NCI-H345 (cell line): ENCODE measurements at regions not wholly inside any gene's neighbourhood (a gene's known extent, or its start where the extent isn't known, plus 50 kb on each side); places are given as distances from the start of the nearest gene placed in this dataset.

Experiments used
- DNase-seq: peaks from one replicate; lab custom pipeline; 2025; lab: John Stamatoyannopoulos, UW

DNA sequence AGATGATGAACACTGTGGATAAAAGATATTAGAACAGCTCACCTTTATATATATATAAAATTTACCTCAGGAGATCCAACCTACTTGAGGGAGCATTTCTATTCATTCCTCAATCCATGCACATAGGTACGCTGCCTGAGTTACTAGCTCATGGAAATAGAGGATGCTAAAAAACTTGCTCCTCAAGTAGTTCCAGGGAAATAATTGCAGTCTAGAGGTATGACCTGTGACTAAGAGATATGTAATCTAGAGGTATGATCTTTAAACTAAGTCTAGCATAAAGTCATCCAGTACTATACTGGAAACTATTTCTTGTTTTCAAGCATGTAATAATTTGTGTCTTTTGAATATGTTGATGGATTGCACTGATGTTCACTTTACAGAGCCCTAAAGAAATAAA is 471.2 kb downstream of the TAF11L14 start:
- DNase-seq: no peak

DNA sequence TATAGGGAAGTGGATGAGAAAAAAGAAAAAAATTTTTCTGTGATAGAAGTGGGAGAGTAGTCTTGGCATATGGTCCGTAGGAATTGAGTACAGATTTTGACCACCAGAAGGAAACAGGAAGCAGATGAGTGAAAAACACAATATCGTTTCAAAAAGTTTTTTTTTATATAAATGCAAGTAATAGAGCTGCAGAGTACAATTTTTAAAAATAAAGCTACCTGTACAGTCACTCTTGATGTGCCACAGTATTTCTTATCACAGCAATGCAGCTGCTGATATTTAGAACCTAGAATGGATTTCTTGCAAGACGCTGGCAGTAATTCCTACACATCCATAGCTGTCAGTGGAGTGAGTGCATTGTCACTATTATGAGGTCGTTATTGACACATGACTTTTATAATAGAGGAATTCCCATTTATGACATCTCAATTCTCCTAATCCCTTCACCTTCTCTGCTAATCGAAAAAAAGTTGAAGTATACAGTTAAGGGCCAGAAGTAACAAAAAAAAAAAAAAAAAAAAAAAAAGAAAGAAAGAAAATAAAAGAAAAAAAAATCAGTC is 477.7 kb downstream of the TAF11L14 start:
- no peak for DNase-seq

DNA sequence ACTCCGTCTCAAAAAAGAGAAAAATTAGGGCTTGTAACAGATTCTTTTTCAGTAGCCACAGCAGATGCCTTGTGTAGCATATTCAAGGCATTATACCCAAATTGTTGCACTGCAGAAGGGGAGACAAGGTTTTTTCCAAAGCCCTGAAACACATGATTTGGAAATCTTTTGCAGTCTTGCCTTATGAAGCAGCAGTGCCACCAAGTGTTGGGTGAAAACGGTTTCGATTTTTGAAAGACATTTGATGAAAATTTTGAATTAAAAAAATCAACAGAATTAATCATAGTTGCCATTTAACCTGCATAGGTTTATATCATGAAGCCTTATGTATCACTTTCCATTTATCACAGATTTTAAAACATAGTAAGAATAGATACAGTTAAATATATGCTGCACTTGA is 479.5 kb downstream of the TAF11L14 start:
- DNase-seq: peak; percentile 27

DNA sequence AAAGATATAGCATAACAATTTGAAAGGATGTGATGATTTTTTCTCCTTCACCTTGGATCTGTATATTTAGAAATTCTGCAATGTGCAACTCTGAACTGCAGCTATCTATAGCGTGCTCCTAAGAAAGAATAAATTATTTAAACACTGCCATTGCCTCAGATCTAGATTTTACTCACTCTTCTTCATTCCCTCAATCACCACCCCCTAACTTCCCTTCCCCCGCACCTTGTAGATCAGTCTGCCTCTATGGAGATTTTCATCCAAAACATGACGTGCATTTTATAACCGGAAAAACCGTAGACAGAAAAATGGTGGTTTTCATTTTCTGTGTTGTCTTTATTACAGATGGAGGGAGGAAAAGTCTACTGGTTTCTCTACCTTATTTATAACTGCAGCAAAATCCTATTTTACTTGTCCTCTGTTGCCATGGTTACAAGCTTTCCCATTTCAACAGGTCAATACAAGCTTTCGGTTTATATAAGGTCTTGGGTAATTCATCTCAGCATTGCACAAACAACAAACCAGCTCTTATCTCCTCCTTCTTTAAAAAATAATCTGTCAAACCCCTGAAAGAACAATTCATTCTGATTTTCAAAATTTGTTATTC is 480.0 kb downstream of the TAF11L14 start:
- no peak for DNase-seq

DNA sequence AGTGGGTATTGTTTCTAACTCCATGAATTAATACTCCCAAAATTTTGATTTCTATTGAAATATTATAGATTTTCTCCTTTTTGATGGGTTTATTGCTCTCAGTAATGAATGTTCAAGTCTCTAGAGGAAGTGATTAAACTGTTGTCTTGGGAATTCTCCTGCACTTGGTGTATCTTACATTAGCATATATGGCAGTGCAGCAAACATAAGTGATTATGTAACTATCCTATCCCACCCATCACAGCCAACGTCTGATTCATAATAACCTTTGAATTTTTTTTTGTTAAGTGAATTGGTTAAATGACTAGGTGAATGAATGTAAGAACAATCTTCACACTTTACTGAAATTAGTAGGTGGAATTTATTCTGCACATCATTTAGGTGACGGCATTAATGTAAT is 483.7 kb downstream of the TAF11L14 start:
- DNase-seq: no peak

DNA sequence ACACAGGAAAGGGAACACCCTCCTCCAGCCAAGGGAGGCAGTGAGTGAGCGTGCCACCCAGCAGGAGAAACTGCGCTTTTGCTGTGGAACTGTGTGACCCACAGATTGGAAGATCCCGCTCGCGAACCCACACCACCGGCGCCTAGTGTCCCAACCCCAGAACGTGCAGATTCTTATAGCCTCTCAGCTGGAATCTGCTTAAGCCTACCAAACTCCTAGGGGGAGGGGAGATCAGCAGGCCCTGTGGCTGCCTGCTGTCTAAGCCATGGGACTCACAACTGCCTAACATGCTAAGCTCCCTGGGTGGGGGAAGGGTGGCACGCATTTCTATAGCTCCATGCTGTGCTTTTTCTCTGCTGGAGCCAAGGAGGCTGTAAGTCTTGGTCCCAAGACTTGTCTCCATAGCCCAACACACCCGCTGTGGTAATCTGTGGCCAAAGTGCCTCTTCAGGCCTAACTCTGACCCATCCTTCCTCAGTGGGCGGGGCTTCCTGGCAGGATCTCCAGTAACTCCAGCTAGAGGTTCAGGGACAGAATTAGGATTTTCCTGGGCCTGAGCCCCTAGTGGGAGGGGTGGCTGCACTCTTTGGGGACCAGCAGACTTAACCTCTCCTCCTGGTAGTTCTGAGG is 485.0 kb downstream of the TAF11L14 start:
- no peak for DNase-seq

DNA sequence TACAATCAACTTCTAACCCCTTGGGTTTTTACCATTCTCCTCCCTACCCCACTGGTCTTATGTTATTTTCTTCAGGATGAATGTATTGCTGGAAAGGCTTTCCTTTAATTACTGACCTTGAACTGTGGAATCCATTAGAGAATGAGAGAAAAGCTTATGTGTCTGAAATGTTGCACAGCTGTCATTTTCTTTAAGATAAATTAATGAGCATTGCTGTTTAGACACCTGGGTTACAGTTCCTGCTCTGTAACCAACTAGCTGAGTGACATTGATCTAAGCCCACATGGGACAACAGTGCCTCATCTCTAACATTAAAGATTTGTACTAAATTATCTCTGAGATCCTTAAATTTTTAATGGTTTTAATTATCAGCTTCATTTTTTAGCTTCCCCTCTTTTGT is 507.0 kb downstream of the TAF11L14 start:
- DNase-seq: no peak

DNA sequence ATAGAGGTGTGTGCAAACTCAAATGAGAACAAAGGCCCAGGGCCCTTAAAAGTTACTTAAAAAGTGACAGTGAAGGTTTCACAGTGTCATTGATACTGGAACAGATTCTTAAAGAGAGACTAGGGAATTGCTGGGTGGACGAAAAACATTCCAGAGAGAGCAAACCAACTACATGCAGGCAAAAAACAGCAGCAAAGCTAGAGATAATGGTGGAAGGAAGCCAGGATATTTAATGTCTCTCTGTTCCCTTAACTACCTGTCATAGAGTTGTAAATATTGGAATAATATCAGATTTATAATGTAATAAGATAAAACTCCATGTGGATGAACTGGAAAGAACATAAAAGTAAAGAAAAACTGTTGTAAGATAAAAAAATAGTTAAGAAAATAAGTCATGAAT is 508.6 kb downstream of the TAF11L14 start:
- no peak for DNase-seq

DNA sequence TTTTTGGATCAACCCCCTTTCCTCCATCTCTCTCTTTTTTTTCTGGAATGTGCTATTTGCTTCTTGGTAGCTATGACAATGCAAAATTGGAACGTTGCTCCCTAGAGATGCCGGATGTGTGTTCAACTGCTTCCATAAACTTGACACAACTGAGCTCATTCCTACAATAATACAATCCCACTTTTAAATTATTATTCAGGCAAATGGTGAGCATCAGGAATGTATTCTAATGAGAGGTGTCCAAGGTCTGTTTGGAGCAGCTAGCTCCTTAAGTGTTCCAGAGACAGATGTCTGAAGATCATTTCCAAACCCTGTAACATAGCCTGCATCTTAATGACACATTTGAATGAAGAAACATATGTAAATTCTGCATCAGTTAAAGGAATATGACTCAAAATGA is 518.4 kb downstream of the TAF11L14 start:
- DNase-seq: no peak

DNA sequence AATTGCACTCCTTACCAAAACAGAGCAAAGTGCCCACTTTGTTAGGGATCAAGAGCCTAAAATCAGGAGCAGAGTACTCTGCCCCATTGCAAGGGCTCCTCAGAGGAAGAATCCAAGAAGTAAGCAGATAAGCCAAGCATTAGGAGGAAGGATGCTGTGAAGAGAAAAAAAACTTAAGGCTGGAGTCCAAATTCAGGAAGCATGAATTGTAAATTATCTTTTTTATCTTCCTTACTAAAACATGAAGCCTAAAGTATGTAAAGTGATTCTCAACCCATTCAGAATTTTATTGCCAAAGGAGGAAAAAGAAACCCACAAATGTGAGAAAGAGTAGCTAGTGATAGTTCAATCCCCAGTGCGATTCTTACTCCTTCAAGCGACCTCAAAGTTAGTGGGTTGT is 523.9 kb downstream of the TAF11L14 start:
- DNase-seq: no peak

DNA sequence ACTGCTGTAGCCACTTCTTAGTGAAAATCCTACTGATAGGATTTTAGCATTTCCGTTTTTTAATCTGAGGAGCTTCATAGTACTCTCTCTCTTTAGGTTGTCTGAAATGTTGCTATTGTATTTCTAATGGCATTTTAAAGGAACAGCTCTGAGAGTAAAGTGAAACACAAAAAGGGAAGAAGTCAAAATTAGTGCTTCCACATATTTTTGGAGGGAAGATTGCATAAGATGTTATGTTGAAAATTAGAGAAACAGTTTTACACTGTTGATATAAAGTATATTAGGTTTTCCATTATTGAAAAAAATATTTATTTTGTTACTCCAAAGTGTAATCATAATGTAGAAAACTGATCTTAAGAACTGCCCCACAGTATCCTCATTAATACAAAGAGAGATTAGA is 525.1 kb downstream of the TAF11L14 start:
- no peak for DNase-seq

DNA sequence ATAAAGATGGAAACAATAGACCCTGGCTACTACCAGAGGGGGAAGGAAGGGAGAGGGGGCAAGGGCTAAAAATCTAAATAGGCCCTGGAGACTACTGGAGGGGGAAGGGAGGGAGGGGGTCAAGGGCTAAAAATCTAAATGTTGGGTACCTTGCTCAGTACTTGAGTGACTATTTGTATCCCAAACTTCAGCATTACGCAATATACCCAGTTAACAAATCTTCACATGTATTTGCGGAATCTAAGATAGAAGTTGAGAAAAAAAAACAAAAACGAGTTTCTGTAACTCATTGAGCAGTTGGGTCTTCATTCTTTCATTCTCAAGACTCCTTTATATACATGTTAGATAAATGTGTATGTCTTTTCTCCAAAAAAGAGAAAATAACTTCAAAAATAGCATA is 537.4 kb downstream of the TAF11L14 start:
- DNase-seq: no peak

DNA sequence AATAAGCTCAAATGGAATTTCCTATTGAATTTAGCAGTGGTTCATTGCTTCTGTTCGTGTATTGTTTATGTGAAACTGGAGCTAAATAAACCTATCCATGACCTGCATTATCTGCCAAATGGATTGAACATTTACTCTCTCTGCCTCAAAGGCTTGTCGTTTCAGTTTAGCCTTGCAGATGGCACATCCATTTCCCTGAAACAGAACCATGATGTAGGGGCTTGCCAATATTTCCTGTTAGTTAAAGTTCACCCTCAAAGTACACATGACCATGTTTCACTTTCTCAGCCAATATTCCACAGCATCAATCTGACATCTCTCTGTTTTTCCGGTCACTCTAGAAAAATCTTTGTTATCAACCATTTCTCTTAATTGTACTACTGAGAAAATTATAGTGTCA is 545.3 kb downstream of the TAF11L14 start:
- no peak for DNase-seq

DNA sequence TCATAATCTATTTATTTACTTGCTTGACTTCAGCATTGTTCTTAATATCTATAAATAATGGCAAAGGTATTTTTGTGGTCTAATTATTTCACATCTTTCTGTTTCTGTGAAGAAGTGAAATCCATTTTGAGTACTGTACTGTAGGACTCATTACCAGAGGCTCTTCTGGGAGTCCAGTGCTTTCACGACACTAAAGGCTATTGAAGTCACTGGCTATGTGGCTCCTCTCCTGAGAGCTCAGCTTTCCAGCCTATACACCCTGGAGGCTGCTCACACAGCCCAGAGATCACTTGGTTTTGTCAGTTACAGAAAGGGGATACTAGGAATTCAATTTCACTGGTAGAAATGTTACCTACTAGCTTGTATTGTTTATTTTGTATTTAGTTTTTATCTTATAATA is 547.3 kb downstream of the TAF11L14 start:
- no peak for DNase-seq

DNA sequence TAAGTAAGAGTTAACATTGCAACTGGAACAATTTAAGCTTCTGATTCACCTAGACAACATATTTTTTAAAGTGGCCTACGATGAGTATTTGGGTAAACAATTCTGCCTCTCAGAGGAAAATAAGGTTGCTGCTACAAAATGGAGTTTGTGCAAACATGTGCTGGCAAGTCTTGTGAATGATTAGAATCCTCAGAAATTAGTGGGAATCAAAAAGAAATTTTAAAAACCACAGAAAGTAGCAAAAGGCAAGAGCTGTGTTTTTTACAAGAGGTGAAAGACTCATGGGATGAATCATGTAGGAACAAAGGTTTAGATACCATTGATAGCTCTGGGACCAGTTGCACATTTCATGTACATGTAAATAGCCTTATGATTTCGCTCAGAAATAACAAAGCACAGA is 561.6 kb downstream of the TAF11L14 start:
- peak; percentile 11 for DNase-seq

DNA sequence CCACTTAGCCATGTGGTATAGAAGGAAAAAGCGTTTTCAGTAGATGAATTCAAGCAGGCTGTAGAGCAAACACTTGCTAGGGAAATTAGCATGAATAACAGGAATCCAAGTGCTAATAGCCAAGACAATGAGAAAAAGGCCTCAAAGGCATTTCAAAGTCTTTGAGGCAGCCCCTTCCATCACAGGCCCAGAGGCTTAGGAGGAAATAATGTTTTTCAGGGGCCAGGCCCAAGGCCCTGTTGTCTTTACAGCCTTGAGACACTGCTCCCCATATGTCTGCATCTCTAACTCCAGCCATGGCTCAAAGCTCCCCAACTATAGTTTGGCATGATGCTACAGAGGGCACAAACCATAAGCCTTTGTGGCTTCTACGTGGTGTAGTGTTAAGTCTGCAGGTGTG is 563.5 kb downstream of the TAF11L14 start:
- no peak for DNase-seq

DNA sequence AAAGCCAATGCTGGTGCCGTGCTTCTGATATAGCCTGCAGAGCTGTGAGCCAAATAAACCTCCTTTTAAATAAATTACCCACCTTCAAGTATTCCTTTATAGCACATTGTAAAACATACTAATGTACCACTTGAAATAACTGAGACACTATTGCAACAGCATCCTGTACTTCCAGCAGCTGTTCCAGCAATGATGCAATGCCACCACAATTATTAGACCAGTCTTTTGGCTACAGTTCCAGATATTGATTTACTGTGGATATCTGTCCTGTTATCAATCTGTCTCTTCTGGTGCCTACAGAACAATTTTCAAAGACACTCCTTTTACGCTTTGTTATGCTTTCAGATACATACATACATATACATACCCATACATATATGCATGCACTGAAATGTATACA is 567.9 kb downstream of the TAF11L14 start:
- DNase-seq: no peak

DNA sequence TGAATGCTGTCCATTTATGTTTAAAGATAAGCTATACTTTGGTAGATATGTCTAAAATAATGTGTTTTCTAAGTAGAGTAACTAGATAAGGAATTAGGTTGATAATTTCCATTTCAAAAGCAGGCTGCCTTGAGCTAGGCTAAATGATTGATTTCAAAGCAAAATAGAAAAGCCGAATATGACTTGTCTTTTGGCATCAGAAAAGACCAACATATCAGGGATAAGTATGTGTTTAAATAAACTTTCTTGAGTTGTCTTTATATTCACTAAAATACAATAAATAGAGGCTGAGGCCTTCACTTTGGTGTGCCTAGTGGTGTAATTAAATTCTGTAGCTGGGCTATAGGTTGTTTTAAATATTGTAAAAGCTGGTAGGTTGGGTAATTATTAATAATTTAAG is 569.0 kb downstream of the TAF11L14 start:
- no peak for DNase-seq

DNA sequence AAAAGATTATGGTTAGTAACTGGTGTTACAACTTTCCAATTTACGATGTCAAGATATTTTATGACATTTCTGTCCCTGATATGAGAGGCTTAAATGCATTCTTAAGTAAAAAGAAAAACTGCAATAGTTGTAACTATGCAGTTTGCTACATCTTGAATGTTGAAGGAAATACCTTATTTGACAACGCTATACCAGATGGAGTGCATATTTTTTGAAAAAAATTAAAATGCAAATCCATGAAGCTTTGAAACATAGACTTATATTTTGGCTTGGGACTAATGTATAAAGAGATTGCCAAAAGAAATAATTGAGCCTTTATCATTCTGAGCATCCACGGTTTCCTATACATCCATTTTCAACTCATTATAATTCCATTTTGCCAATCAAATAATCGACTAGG is 579.4 kb downstream of the TAF11L14 start:
- no peak for DNase-seq

DNA sequence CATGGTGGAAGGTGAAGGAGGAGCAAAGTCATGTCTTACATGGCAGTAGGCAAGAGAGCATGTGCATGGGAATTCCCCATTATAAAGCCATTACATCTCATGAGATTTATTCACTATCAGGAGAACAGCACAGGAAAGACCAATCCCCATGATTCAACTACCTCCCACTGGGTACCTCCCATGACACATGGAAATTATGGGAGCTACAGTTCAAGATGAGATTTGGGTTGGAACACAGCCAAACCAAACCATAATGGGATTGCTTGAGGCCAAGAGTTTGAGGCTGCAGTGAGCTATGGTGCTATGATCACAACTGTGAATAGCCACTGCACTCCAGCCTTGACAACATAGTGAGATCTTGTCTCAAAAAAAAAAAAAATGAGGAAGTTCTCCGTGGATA is 581.8 kb downstream of the TAF11L14 start:
- DNase-seq: no peak

DNA sequence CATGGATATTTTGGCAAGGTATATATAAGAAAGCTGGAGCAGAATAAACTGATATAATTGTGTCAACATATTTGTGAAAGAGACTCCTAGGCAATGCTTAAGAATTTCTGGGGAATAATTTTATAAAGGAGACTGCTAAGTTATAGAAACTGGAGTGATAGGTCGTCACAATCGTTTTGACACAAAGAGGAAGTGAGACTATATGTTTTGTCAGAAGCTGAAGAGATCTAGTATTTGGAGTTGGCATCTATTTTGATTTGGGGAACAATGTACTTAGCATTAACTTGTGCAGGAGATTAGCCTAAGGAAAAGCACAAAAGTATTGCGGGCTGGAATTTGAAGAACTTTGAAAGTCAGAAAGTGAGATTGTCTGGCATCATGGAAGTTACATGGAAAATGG is 582.5 kb downstream of the TAF11L14 start:
- DNase-seq: no peak

DNA sequence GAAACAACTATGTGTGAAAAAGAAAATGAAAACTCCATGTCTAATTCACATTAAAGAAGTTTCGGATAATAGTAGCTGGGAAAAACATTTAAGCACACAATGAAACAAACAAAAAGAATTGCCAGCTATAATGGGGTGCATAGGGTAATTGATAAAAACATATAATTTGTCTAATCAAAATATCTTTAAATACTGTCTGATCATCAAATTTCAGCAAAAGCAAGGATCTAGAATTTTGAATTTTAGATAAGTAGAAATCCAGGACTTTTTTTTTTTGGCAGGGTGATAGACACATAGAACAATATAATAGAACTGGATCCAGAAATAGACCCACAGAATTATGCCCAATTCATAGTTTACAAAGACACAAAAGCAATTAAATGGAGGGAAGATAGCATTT is 585.0 kb downstream of the TAF11L14 start:
- DNase-seq: no peak

DNA sequence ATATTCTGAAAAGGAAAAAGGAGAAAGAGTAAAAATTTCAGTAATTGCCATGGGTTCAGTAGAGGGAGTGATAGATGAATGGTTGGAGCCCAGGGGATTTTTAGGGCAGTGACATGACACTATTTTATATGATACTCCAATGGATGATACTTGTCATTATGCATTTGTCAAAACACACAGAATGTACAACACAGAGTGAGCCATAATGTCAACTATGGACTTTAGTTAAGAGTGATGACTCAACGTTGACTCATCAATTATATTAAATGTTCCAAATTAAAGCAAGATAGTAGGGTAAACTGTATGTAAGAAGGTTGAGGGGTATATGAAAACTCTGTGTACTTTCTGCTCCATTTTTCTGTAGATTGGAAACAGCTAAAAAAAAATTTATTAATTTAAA is 586.4 kb downstream of the TAF11L14 start:
- no peak for DNase-seq

DNA sequence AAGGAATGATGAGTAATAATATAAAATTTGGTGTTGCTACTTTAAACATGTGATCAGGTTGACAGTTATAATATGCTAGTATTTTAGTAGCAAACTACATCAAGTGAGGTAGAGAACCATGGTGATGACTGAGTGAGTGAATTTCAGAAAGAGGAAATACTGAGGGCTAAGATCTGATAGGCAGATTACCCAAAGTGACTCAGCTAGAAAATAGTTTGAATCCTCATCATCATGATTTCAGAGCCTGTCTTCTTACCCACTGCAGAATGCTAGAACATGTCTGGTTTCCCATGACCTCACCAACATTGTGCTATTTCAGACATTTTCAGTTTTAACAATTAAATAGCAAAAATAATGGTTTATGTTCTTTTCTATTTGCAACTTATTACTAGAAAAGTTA is 602.1 kb downstream of the TAF11L14 start:
- no peak for DNase-seq
